GM19328 (cell line): ENCODE measurements at regions not wholly inside any gene's neighbourhood (a gene's known extent, or its start where the extent isn't known, plus 50 kb on each side); places are given as distances from the start of the nearest gene placed in this dataset.

Experiments
- ATAC-seq: cut with Tn5 transposase; IDR thresholded peaks from one replicate; pipeline ENCODE4 v1.9.1; 2021; ENCODE audit warnings: mild to moderate bottlenecking, moderate library complexity; ENCODE audit not compliant: unreplicated experiment

DNA sequence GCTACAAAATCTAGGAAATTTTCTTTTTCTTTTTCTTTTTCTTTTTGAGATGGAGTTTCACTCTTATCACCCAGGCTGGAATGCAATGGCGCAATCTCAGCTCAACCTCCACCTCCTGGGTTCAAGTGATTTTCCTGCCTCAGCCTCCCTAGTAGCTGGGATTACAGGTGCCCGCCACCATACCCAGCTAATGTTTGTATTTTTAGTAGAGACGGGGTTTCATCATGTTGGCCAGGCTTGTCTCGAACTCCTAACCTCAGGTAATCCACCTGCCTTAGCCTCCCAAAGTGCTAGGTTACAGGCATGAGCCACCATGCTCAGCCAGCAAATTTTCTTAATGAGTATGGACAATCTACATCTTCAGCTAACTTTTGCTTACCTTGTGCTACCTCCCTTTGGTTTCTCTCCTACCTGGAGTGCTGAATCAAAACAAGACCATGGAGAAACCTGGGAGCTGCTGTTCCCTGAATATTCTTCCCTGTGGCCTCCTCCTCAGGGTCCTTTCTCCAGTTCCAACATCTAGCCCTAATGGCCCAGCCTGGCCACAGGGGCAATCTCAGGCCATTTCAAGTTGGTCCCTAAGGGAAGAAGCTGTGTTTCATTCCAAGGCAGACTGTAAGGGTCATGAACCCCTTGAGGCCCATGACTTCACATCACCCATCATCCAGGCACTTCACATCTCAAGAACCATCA is 74.6 kb upstream of the EGLN3 start:
- no peak for ATAC-seq

DNA sequence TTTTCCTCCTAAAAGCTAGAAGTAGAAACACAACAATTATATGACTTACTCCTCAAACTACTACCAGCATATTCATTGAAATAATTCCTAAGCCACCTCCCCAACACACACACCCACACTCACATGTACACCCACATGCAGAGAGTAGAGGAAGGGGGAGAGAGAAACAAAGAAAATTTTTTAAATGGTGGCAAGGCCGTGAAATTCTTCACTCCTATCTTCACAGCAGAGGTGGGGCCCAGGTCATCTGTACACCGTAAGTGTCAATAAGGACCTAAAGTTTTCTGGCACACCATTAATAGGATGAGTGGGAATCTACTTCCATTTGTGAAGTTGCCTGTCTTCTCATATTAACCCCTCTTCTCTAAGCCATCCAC is 73.9 kb upstream of the EGLN3 start:
- no peak for ATAC-seq

DNA sequence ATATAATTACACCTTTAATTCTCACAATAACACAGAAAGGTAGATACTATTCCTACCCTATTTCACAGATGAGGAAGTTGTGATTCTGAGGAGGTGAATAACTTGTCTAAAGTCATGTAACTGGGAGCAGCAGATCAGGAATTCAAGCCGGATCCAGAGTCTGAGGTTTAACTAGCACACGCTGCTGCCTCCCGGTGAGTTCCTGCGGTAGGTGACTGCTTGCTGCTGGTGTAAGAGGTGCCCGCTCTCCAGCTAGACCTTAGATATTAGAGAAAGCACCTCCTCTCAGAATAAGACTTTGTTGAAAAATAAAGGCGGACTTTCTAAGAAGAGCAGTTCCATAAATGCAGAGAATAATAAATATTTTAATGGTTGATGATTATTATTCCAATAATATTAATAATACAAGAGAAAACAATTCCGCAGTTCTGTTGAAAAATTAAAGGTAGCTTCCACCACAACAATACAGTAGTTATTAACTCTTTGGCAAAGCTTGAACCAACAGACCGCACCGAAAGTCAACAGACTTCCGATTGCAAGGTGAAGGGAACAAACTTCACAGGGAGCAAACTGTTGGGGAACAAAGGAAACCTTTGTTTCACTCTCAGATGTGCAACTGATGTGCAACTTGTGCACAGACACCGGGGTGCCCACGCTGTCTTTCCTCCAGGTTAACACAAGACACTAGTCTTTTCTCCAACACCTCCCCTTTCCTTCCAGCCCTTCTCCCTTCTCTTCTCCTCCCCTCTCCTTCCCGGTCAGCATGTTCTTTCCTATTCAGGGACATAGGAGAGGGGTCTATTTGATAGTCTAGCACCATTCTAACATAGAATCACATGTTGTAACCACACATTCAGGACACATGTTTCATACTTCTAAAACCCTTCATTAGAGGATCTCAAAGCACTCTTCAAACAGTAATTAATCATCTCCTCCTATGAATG is 73.2 kb upstream of the EGLN3 start:
- no peak for ATAC-seq

DNA sequence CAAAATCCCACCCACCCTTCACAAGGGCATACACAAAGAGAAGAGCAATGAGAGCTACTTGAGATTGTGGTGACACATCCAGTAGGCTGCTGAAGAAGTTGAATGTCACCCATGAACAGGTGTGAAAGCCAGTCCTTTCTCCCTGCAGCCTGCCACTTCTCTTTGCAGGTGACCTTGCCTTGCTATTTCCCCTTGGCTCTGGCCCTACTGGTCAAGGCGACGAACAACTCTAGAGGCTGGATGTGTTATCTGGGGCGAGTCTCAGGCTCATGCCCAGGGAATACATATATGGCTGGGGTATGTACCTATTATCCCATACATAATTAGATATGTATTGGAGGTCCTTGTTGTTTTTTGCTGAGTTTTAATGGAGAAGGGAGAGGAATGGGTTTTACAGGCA is 70.2 kb upstream of the EGLN3 start:
- no peak for ATAC-seq

DNA sequence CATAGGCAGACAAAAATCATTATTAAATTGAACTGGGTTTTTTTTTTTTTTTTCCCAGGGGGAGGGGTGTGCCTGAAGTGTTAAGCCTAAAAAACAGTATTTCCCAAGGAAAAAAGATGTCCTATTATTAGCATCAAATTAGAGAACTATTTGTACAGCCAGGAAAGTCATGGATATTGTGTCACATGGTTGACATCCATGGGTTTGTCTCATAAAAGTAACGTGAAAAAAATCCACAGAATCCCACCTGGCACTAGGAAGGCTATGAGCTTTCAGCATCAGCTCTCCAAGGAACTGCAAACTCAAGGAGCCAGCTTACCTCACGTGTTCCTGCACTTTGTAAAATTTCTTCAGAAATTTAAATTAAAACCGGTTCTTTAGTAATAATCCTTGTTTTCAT is 69.1 kb upstream of the EGLN3 start:
- ATAC-seq: no peak

DNA sequence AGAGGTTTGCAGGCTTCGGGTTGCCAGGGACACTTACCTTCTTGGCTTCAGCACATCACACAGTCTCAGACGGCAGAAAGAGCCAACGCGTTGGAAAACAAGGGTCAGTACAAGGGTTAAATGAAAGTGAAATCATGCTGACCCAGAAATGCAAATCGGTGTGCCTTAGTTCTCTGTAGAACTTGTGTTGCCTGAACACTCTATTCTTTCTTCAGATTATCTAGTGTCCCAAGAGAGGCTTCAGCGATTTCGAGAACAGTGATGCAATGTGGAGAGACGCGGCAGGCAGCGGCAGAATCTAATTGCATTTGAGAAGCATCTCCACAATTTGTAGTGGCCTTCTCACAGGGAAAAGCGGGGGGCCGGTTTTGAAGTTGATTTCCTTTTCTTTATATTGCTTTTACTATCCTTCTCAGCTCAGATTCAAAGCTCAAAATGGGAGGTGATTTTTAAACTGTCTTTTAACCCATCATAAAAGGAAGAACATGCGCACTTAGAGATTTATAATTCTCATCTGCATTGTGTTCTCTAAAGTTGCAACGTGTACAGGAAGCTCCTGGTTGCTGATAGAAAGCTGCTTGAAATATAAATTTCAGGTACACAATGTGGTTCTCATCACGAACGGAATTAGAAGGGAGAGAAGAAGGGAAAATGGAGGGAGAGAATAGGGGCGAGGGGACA is 67.8 kb upstream of the EGLN3 start:
- no peak for ATAC-seq

DNA sequence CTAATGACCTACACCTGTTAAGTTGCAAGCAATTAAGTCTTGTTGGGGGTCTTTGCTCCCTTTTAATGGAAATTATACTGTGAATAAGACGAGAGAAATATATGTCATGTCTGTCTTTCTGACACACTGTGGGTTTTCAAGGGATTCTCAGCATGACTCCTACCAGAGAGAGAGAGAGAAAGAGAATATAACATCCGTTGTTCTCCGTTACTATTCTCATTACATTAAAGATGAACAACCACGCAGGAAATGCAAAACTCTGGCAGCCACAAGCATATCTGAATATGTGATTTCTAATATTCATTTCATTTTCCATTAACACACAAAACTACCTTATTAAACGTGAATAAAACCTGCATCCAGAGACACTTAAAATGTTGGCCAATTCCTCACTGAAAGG is 67.3 kb upstream of the EGLN3 start:
- no peak for ATAC-seq

DNA sequence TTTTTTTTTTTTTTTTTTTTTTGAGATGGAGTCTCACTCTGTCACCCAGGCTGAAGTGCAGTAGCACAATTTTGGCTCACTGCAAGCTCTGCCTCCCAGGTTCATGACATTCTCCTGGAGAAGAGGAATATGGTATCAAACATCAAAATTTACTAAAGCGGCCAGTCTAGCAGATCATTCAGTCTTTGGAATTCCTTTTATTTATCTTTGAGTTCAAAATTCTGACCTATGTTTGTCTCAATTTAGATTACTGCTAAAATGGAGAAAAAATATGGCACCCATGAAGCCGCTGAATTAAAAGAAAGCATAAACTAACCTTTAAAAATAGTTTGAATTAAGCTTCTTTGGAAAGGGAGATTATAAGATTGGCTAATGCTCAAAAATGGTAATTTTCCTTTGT is 64.5 kb upstream of the EGLN3 start:
- ATAC-seq: no peak

DNA sequence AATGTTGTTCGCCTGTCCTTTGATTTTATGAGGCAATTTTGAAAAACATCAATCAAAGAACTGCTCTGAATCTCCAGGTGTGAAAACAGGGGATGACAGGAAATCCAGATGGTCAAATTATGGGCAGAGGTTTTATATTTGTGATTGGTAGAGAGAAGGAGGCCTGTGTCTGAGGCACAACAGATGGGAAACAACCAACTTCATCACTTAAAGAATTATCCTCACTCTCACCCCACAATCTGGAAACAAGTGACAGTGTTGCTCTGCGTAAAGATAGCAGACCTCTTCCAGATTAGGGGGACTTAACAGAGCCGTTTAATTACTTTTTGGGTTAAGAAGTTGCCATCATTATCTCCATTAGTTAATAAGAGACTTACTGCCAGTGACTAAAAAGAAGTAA is 64.1 kb upstream of the EGLN3 start:
- no peak for ATAC-seq

DNA sequence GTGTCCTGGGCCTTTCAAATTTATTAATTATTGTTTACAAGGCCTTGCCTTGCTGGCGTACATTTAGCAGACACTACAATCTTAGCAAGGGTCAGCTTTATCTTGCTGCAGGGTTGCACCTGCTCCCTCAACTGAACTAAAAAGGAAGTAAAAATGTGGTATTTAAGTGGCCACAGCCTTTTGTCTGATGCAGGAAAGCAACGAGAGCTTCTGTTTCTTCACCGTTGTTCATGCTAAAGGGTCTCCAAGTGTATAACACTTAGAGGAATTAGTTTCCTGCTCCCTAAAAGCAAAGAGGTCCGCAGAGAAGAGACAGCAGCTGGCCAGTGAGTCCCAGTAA is 62.8 kb upstream of the EGLN3 start:
- peak; percentile 34 for ATAC-seq

DNA sequence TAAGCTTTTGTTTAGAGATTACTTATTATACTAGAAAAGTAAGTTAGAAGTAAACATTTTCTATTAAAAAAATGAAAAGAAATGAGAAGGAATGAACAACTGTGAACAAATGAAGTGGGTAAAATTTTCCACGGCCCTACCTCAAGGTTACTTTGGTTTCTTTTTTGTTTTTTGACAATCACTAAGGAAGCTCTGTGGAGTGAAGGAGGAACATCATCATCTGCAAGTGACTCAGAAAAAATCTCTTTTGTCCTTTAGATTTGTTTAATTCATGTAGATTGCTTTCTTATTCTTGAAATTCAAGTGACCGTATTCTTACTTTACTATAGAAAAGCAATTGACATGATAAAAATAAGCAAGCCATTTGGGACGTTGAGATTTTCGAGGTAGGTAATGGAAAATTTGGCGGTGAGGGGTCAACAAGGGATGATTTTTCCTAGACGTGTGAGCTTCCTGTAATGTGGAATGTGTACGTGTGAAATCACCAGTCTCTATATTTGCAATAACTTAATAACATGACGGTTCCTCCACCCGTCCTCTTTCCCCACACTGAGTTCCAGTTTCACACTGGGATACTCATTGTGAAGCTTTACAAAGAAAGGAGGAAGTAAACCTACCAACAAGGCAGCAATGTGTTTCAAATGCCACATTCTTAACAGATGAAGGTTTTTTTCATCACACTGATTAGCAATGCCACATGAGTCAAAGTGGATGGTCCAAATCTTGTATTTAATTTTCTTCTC is 62.3 kb upstream of the EGLN3 start:
- peak; percentile 57 for ATAC-seq

DNA sequence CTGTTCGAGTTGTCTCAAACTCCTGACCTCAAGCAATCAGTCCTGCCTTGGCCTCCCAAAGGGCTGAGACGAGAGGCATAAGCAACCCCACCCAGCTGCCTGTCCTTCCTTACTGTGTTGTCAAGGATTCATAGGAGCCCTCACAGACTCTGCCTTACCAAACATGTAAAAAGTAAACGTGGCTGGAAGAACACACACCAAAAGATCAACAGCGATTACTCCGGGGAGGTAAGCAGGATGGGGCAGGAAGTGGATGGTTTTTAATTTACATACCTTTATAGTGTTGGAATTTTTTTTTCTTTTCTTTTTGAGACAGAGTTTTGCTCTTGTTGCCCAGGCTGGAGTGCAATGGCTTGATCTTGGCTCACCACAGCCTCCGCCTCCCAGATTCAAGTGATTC is 61.5 kb upstream of the EGLN3 start:
- no peak for ATAC-seq

DNA sequence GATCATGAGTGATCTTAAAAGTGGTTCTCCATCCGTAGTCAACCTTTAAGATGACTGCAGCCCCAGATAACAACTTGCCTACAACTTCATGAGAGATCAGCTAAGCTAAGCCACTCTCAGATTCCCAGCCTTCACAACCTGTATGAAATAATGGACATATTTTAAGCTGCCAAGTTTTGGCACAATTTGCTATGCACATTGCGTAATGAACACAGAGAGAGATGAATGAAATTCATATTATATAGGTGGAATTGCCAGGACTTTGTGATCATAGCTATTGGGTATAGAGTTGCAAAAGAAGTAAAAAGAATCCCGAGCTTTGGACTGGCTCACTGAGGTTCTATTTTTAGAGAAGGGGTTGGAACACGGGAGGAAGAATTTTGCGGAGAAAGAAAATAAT is 59.1 kb upstream of the EGLN3 start:
- ATAC-seq: no peak

DNA sequence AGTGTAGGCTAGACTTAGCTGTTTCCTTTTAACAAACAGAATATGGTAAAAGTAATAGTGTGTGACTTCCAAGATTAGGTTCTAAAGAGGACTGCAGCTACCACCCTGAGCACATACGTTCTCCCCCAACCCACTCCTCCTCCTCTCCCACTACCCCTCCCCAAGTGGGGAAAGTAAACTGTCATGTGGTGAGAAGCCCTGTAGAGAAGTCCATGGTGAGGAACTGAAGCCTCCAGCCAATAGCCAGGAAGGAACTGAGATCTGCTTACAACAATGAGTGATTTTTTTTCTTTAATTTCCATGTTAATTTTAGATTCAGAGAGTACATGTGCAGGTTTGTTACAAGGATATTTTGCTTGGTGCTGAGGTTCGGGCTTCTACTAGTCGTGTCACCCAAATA is 57.0 kb upstream of the EGLN3 start:
- no peak for ATAC-seq

DNA sequence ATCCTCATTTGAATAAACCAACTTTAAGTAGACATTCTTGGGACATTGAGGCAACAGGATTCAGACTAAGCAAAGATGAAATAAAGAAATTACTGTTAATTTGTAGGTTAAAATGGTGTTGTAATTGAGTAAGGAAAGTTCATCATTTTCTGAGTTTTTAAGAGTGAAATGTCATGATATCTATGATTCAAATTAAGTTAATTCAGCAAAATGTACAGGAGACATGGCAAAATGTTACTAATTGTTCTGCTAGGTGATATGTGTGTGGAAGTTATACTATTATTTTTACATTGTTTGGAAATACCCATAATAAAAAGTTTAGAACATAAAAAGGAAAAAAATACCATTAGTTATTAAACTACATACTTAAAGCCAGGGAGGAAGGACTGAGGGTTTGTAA is 55.0 kb upstream of the EGLN3 start:
- ATAC-seq: no peak

DNA sequence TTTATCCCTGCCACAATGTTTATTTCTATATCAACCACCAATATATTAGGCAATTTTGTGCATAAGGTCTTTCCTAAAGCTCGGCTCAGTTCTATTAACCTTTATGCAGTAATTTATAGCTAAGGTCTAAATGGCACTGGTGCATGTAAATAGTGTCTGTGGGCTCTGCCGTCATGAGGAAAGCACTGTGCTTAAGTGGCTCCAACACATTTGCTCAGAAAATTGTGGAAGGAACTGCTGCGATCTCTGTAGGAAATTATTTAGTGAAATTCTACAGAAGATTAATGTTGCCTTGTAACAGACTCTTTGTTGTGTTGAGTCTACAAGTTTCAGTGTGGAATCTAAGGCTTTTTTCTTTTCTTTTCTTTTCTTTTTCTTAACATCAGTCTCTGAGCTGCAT is 54.0 kb upstream of the EGLN3 start:
- ATAC-seq: no peak

DNA sequence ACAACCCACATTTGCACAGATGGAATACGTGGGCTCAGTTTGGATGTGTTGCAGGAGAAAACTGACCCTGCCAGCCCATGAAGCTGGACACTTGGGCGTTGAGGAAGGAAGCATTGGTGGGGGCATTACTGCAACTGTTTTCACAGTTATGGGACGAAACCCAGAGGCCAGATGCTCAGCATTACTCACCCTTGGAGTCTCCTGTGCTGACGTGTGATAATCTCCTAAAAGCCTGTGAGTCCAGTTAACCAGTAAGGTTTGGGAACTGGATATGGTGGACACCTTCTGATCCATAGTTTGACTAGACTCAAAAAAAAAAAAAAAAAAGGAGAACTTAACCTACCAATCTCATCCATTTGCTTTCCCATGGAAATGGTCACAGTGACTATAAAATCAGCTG is 52.8 kb upstream of the EGLN3 start:
- no peak for ATAC-seq

DNA sequence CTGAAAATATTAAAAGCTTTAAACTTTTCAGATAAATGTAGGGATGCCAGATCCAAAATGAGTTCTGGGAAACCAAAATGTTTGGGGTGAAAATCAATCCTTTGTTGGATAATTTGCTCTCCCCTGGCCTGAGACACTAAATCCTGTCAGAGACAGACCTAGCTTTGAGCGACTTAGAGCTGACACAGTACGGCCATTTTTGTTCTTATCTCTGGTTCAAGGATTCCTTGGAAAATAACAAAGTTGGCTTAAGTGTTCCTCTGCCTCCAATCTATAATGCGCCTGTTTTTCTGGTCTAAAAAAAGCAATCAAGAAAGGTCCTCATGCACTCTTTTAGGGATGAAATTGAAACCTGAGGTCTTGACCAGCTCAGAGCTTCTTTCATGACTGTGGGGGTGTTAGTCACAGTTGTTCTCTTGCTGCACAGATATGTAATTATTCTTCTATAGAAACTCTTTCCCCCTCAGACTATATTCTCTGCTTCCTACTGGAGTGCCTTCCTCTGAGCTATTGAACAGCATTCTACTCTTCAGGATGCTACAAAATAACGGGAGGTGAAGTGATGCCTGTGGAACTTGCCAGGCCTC is 52.3 kb upstream of the EGLN3 start:
- ATAC-seq: no peak
